GM08714 (cell line): ENCODE measurements at regions not wholly inside any gene's neighbourhood (a gene's known extent, or its start where the extent isn't known, plus 50 kb on each side); places are given as distances from the start of the nearest gene placed in this dataset.

Experiments used
- H3K4me3 ChIP-seq: fragments of 200-500 bp; sonication (Bioruptor generic); 2 replicates; pipeline ENCODE4 v1.5.1; 2014; ENCODE audit warnings: mild to moderate bottlenecking, low read length, inconsistent platforms
- ZNF274 ChIP-seq: IDR thresholded peaks from 2 replicates; pipeline ENCODE4 v1.6.1; 2012; ENCODE audit warnings: mild to moderate bottlenecking, low read depth, low read length

DNA sequence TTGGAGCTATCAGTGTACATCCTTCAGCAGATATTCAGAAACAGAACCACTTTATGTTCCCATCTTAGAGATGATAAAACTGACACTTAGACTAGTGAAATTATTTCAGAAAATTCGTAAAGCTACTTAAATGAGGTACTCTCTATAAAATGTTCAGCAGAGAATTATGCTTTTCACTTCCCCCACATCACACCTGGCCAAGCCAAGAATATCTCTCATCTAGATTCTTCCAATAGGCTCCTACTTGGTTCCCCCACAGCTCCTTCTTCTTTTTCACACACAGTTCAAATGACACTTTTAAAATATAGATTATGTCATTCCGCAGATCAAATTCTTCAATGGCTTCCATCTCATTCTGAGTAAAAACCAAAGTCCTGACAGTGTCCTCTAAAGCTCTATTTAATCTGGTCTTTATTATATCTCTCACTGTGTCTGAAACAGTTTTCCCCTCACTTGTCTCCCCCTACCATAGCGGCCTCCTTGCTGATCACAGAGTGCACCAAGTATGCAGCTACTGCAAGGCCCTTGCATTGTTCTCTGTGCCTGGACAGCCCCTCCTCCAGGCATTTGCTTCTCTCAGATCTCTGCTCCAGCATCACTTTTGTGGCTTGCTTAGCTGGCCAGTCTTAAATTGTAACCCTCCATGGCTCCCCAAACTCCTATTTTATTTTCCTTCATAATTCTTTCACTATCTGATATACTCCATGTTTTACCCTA, 736.8 kb upstream of the USP15 start:
- H3K4me3 ChIP-seq, result no peak overlapping the region

GRCh38 chr12:61524851-61525250, 735.4 kb upstream of the USP15 start:
- TF ChIP-seq ZNF274, result no peak
- H3K4me3 ChIP-seq, result no peak overlapping the region

More for the DNA sequence above, 736.8 kb upstream of the USP15 start:
- no peak for TF ChIP-seq ZNF274

- no peak for TF ChIP-seq ZNF274
- H3K4me3 ChIP-seq, result no peak overlapping the region
These were observed 734.9 kb upstream of the USP15 start for GRCh38 chr12:61525331-61525730.

DNA sequence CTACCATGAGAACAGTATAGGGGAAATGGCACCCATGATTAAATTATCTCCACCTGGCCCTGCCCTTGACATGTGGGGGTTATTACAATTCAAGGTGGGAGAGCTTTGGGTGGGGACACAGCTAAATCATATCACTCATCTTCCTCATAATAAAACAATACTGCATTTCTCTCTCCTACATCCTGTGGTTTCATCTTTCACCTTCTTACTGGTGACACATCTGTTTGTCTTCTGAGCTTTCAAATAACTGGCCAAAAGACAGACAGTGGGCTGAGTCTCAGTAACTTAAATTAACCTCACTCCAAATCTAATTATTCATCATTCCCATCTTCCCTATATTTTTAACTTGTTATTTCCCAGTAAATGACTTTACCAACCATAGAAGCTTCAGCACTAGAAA, 729.7 kb upstream of the USP15 start:
- no peak overlapping the region for H3K4me3 ChIP-seq
- TF ChIP-seq ZNF274, result no peak

GRCh38 chr12:61531195-61531594, 729.0 kb upstream of the USP15 start:
- TF ChIP-seq ZNF274, result no peak
- H3K4me3 ChIP-seq, result no peak overlapping the region

DNA sequence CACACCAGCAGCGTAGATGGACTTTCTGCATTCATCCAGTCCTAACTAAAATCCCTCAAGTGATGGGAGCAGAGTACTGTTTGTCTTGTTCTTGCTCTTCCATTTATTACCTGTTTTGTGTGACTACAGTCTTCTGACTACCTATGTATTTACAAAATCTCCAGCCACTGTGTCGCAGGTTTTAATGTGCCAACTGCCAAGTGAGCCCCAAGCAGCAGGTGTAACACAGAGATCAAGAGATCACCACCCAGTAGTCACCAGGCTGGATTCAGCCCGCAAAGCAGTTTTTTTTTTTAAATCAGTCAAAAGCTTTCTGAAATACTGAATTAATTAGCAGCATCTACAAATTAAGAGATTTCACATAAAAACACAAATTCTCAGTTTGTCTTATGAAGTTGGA, 724.1 kb upstream of the USP15 start:
- no peak overlapping the region for H3K4me3 ChIP-seq
- no peak for TF ChIP-seq ZNF274

- H3K4me3 ChIP-seq, result no peak overlapping the region
- no peak for TF ChIP-seq ZNF274
These were observed 723.7 kb upstream of the USP15 start for GRCh38 chr12:61536525-61536924.

GRCh38 chr12:61538951-61539350, 721.3 kb upstream of the USP15 start:
- no peak for TF ChIP-seq ZNF274
- no peak overlapping the region for H3K4me3 ChIP-seq

DNA sequence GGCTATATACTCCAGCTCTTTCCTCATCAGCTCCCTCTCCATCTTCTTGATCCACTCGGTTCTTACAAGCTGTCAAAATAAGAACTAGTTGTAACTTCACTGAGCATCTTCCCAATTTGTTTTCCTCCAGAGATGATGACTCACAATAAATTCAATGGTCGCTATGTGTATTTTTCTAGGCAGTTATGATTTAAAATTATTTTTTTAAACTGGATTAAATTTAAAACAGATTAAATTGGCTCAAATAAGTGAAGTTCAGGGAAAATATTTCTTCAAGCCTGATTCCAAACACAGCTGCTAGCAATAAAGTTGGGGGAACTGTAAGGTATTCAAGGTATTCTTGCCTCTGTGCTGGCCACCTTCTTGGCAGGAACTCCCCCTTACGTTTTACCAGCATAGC, 717.7 kb upstream of the USP15 start:
- TF ChIP-seq ZNF274, result no peak
- H3K4me3 ChIP-seq, result no peak overlapping the region

DNA sequence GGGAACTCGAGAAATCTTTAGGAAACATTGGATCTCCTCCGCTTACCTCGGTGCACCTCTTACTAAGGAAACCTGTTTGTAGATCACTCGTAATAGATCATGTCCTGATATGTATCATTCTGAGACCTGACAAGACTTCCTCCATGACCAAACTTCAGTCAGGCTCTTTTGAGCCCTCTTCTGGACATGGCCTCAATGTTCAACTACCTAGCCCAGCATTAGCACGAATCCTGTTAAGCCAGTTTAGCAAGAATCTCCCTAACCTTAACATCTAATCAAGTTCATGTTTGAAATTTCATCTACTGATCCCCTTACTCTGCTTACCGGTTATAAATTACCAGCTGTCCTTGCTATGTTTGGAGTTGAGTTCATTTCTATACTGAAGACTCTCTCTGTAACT, 713.9 kb upstream of the USP15 start:
- no peak overlapping the region for H3K4me3 ChIP-seq
- TF ChIP-seq ZNF274, result no peak

- H3K4me3 ChIP-seq, result no peak overlapping the region
- no peak for TF ChIP-seq ZNF274
These were observed 707.1 kb upstream of the USP15 start for GRCh38 chr12:61553091-61553490.

- no peak overlapping the region for H3K4me3 ChIP-seq
- TF ChIP-seq ZNF274, result no peak
These were observed 705.8 kb upstream of the USP15 start for GRCh38 chr12:61554268-61555008.

- no peak for TF ChIP-seq ZNF274
- no peak overlapping the region for H3K4me3 ChIP-seq
These were observed 696.3 kb upstream of the USP15 start for GRCh38 chr12:61563665-61564450.

DNA sequence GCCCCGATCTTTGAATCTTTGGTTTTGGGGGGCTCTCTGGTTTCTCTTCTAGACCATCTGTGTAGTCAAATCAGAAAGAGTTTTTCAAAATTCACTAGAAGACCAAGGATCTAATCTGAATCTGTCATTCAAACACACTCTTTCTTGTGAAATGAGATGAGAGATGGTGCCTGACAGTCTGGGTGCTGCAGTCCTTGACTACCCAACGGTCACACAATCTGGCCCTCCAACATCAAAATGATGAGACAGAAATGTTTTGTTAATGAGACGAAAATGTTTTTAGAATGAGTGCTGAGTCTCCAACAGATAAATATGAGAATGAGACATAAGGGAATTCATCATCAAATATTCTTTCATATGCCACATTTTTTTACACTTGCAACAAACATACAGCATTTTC, 695.7 kb upstream of the USP15 start:
- TF ChIP-seq ZNF274, result no peak
- H3K4me3 ChIP-seq, result no peak overlapping the region

- no peak overlapping the region for H3K4me3 ChIP-seq
- TF ChIP-seq ZNF274, result no peak
These were observed 694.0 kb upstream of the USP15 start for GRCh38 chr12:61566183-61566582.
